ENCODE measurements at regions not wholly inside any gene's neighbourhood (a gene's known extent, or its start where the extent isn't known, plus 50 kb on each side); places are given as distances from the start of the nearest gene placed in this dataset.
"Not testable (repeated sequence)": the region's sequence is repeated elsewhere in the genome, so short reads cannot be mapped to it uniquely, and the experiment has no call there.

DNA sequence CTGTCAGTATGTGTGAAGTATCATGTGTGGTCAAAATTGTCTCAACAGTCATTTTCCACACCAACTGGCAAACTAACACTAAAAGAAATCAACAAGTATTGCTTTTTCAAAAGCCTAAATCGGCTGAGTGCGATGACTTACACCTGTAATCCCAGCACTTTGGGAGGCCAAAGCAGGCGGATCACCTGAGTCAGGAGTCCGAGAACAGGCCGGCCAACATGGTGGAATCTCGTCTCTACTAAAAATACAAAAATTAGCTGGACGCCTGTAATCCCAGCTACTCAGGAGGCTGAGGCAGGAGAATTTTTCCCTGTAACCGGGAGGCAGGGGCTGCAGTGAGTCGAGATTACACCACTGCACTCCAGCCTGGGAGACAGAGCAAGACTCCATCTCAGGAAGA lies 100.3 kb upstream of the METTL9 start:
- TF ChIP-seq, protein P1, sequence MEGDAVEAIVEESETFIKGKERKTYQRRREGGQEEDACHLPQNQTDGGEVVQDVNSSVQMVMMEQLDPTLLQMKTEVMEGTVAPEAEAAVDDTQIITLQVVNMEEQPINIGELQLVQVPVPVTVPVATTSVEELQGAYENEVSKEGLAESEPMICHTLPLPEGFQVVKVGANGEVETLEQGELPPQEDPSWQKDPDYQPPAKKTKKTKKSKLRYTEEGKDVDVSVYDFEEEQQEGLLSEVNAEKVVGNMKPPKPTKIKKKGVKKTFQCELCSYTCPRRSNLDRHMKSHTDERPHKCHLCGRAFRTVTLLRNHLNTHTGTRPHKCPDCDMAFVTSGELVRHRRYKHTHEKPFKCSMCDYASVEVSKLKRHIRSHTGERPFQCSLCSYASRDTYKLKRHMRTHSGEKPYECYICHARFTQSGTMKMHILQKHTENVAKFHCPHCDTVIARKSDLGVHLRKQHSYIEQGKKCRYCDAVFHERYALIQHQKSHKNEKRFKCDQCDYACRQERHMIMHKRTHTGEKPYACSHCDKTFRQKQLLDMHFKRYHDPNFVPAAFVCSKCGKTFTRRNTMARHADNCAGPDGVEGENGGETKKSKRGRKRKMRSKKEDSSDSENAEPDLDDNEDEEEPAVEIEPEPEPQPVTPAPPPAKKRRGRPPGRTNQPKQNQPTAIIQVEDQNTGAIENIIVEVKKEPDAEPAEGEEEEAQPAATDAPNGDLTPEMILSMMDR (conservative IDR thresholded peaks at IDR 0.05 in 1 of 2, IDR thresholded peaks at IDR 0.05 in 1 of 2; ENCODE audit: extremely low read depth in 1 of 2, insufficient read depth in 1 of 2, low read depth in 1 of 2, low read length in 2 of 2), result not testable (repeated sequence)
- TF ChIP-seq EZH2 (IDR thresholded peaks at IDR 0.05; ENCODE audit: borderline replicate concordance, low read length), result not testable (repeated sequence)

Data from mammary epithelial cell (primary cell).